ENCODE measurements at regions not wholly inside any gene's neighbourhood (a gene's known extent, or its start where the extent isn't known, plus 50 kb on each side); places are given as distances from the start of the nearest gene placed in this dataset.
"Not testable (repeated sequence)": the region's sequence is repeated elsewhere in the genome, so short reads cannot be mapped to it uniquely, and the experiment has no call there.

DNA sequence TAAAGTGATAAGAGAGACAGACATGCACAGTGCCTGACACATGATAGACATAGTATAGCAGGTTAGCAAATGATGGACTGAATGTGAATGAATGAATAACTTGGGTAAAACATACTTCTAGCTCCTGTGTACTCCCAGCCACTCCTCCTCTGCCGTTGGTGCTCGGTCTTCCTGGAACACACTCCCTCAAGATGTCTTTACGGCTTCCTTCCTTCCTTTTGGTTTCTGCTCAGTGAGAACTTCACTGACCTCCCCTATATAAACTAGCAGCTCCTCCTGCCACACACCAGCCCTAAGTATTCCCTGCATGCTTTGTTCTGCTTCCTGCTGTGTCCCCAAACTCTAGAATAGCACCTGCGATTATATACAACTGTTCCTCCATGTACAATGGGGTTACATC, 50.2 kb downstream of the RAD54L2 start:
- TF ChIP-seq EZH2 (IDR thresholded peaks at IDR 0.05; ENCODE audit: low read depth) = no peak
- TF ChIP-seq, protein P1, sequence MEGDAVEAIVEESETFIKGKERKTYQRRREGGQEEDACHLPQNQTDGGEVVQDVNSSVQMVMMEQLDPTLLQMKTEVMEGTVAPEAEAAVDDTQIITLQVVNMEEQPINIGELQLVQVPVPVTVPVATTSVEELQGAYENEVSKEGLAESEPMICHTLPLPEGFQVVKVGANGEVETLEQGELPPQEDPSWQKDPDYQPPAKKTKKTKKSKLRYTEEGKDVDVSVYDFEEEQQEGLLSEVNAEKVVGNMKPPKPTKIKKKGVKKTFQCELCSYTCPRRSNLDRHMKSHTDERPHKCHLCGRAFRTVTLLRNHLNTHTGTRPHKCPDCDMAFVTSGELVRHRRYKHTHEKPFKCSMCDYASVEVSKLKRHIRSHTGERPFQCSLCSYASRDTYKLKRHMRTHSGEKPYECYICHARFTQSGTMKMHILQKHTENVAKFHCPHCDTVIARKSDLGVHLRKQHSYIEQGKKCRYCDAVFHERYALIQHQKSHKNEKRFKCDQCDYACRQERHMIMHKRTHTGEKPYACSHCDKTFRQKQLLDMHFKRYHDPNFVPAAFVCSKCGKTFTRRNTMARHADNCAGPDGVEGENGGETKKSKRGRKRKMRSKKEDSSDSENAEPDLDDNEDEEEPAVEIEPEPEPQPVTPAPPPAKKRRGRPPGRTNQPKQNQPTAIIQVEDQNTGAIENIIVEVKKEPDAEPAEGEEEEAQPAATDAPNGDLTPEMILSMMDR (conservative IDR thresholded peaks at IDR 0.05) = no peak
- Histone ChIP-seq H3K27ac (no peak overlapping the region), H3K79me2 (ENCODE audit: low read depth) (no peaks in the 10 kb centered on the region), H3K27me3 (ENCODE audit: insufficient read depth, low read depth) (no peaks in the 10 kb centered on the region), H4K20me1 (ENCODE audit: insufficient read depth) (no peaks in the 10 kb centered on the region; the same call in 1 of the 2 replicates), H3K36me3 (ENCODE audit: low read depth) (no peaks in the 10 kb centered on the region), H3K4me3 (no peak overlapping the region), H3K4me2 (no peak overlapping the region), H3K9me3 (ENCODE audit: insufficient read depth, low read depth) (no peaks in the 10 kb centered on the region), H3K9me2 (ENCODE audit: insufficient read depth) (no peaks in the 10 kb centered on the region), H3F3A (ENCODE audit: insufficient read depth, low read depth) (no peaks in the 10 kb centered on the region), H2AFZ (no peak overlapping the region), H3K4me1 (replicated peaks; ENCODE audit: insufficient read depth) (no peaks in the 10 kb centered on the region)
- no TSS peak for BruUV-seq (replicated peaks)
- no peak for DNase-seq
- ChIA-PET CTCF (no interaction called here), POLR2A (ENCODE audit: unreplicated experiment) (no interaction called here)
- intact Hi-C loops (cut with micrococcal nuclease; ENCODE audit: unreplicated experiment) = no loop called here

DNA sequence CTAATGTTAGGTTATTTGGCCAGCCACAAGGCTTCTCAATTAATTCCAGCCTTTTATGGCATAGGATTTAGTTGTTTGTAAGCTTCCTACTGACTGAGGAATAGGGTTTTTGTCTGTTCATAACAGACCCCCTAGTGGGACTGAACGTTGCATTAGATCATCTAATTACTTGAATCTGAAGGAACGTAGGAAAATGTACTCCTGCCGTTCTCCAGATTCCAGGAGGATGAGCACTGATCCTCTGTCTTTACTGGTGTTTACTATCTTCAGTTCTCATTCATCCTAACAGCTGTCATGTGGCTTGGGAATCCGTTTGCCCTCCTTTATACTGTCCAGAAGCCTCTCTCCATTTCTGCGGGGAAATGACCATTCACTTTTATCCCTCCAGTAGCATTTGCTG, 52.7 kb downstream of the RAD54L2 start:
- H3K4me1 ChIP-seq (replicated peaks; ENCODE audit: insufficient read depth) = no peaks in the 10 kb centered on the region
- TF ChIP-seq, protein P1 (conservative IDR thresholded peaks at IDR 0.05) = no peak
- no peak for TF ChIP-seq EZH2 (IDR thresholded peaks at IDR 0.05; ENCODE audit: low read depth)
- H4K20me1 ChIP-seq (ENCODE audit: insufficient read depth) = no peaks in the 10 kb centered on the region; the same call in 1 of the 2 replicates
- H3K27me3 ChIP-seq (ENCODE audit: insufficient read depth, low read depth) = no peaks in the 10 kb centered on the region
- POLR2A ChIA-PET (ENCODE audit: unreplicated experiment) = no interaction called here
- H3K36me3 ChIP-seq (ENCODE audit: low read depth) = no peaks in the 10 kb centered on the region
- H3K9me3 ChIP-seq (ENCODE audit: insufficient read depth, low read depth) = no peaks in the 10 kb centered on the region
- H2AFZ ChIP-seq = no peak overlapping the region
- H3K79me2 ChIP-seq (ENCODE audit: low read depth) = no peaks in the 10 kb centered on the region
- no peaks in the 10 kb centered on the region for H3K9me2 ChIP-seq (ENCODE audit: insufficient read depth)
- intact Hi-C loops (cut with micrococcal nuclease; ENCODE audit: unreplicated experiment) = no loop called here
- H3K27ac ChIP-seq = no peak overlapping the region
- no peak for DNase-seq
- H3F3A ChIP-seq (ENCODE audit: insufficient read depth, low read depth) = no peaks in the 10 kb centered on the region
- CTCF ChIA-PET = no interaction called here
- BruUV-seq (replicated peaks) = no TSS peak
- H3K4me3 ChIP-seq = no peak overlapping the region
- no peak overlapping the region for H3K4me2 ChIP-seq

DNA sequence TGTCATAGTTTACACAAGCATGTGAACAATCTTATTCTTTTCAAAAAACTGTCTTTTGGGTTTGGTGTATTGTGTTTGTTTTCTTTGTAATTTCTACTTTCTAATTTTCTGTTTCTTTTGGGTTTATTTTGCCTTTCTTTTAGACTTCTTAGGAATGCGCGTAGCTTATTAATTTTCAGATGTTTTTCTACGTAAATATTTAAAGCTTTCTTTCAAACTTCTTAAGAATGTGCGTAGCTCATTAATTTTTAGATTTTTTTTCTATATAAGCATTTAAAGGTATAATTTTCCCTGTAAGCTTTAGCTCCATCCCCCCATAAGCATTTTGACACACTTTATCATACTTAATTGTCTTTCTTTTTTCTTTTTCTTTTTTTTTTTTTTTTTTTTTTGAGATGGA, 55.2 kb downstream of the RAD54L2 start:
- no peak overlapping the region for H3K4me2 ChIP-seq
- H3K27ac ChIP-seq = no peak overlapping the region
- H2AFZ ChIP-seq = no peak overlapping the region
- H3F3A ChIP-seq (ENCODE audit: insufficient read depth, low read depth) = no peaks in the 10 kb centered on the region
- H3K36me3 ChIP-seq (ENCODE audit: low read depth) = no peaks in the 10 kb centered on the region
- no peaks in the 10 kb centered on the region for H3K4me1 ChIP-seq (replicated peaks; ENCODE audit: insufficient read depth)
- no peaks in the 10 kb centered on the region for H3K79me2 ChIP-seq (ENCODE audit: low read depth)
- ChIA-PET POLR2A (ENCODE audit: unreplicated experiment) (no interaction called here), CTCF (interaction anchor here (0.6 kb wide), 1 partner anchor 10 kb away, joined by 4 read pairs; no protein-coding TSS in a partner anchor)
- DNase-seq = no peak
- no peaks in the 10 kb centered on the region for H3K9me3 ChIP-seq (ENCODE audit: insufficient read depth, low read depth)
- BruUV-seq (replicated peaks) = no TSS peak
- H3K4me3 ChIP-seq = no peak overlapping the region
- no peaks in the 10 kb centered on the region for H3K27me3 ChIP-seq (ENCODE audit: insufficient read depth, low read depth)
- intact Hi-C loops (cut with micrococcal nuclease; ENCODE audit: unreplicated experiment) = no loop called here
- no peaks in the 10 kb centered on the region for H4K20me1 ChIP-seq (ENCODE audit: insufficient read depth)
- TF ChIP-seq, protein P1 (conservative IDR thresholded peaks at IDR 0.05) = no peak
- no peak for TF ChIP-seq EZH2 (IDR thresholded peaks at IDR 0.05; ENCODE audit: low read depth)
- H3K9me2 ChIP-seq (ENCODE audit: insufficient read depth) = no peaks in the 10 kb centered on the region

DNA sequence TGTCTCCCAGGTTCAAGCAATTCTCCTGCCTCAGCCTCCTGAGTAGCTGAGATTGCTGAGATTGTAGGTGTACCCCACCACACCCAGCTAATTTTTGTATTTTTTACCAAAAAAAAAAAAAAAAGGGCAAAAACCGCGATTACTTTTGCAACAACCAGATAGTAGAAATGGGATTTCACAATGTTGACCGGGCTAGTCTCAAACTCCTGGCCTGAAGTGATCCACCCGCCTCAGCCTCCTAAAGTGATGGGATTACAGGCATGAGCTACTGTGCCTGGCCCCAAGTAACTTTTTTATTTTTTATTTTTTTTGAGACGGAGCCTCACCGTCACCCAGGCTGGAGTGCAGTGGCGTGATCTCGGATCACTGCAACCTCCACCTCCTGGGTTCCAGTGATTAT, 61.1 kb downstream of the RAD54L2 start:
- H3K27ac ChIP-seq; H3K4me2 ChIP-seq; H3K9me3 ChIP-seq (ENCODE audit: insufficient read depth, low read depth); H4K20me1 ChIP-seq (ENCODE audit: insufficient read depth); H3K79me2 ChIP-seq (ENCODE audit: low read depth); DNase-seq; H2AFZ ChIP-seq; H3K4me3 ChIP-seq; intact Hi-C loops (cut with micrococcal nuclease; ENCODE audit: unreplicated experiment); H3F3A ChIP-seq (ENCODE audit: insufficient read depth, low read depth); H3K4me1 ChIP-seq (replicated peaks; ENCODE audit: insufficient read depth); H3K27me3 ChIP-seq (ENCODE audit: insufficient read depth, low read depth); H3K9me2 ChIP-seq (ENCODE audit: insufficient read depth); POLR2A ChIA-PET (ENCODE audit: unreplicated experiment); H3K36me3 ChIP-seq (ENCODE audit: low read depth); BruUV-seq (replicated peaks): not testable (repeated sequence)
- CTCF ChIA-PET = interaction anchor here (0.6 kb wide), 1 partner anchor 25 kb away, joined by 4 read pairs; no protein-coding TSS in a partner anchor
